ENCODE measurements at regions not wholly inside any gene's neighbourhood (a gene's known extent, or its start where the extent isn't known, plus 50 kb on each side); places are given as distances from the start of the nearest gene placed in this dataset.

- H3K27ac ChIP-seq (ENCODE audit: low read depth, low read length), result no peak overlapping the region
- H3K18ac ChIP-seq (ENCODE audit: low read length), result no peak overlapping the region
- peak overlapping the region; percentile 44 for H2AK5ac ChIP-seq (ENCODE audit: low read length)
- H3K4me1 ChIP-seq (ENCODE audit: control insufficient read depth in 1 of 2, insufficient read depth in 2 of 2, low read length in 2 of 2), result peaks cover 13 to 14% of the 10 kb centered on the region in 2 experiments
- H3K4me3 ChIP-seq (ENCODE audit: low read depth, low read length), result no peak overlapping the region
- no CpG with 5 or more reads among the region's 17 CpGs for WGBS (ENCODE audit: extremely low coverage, insufficient coverage, insufficient read length)
- H2BK12ac ChIP-seq (ENCODE audit: low read length), result peak overlapping the region; percentile 37
- no peak overlapping the region for H2AFZ ChIP-seq (ENCODE audit: insufficient read depth, low read length, poor library complexity)
- H4K12ac ChIP-seq (ENCODE audit: low read depth, low read length), result no peak overlapping the region
- no peak overlapping the region for H2BK5ac ChIP-seq (ENCODE audit: low read depth, low read length, poor library complexity)
- no peak overlapping the region for H4K8ac ChIP-seq (ENCODE audit: low read depth, low read length)
- H3K14ac ChIP-seq (ENCODE audit: low read length), result no peak overlapping the region
- H3K9ac ChIP-seq (ENCODE audit: low read length), result no peak overlapping the region
- H3K79me1 ChIP-seq (ENCODE audit: low read length), result peaks cover 6% of the 10 kb centered on the region
- H3K79me2 ChIP-seq (ENCODE audit: control insufficient read depth, insufficient read depth, low read length, poor library complexity), result peaks cover 2% of the 10 kb centered on the region
- no peak overlapping the region for H2BK120ac ChIP-seq (ENCODE audit: insufficient read depth, low read length, poor library complexity)
- no peak overlapping the region for H3K4ac ChIP-seq (ENCODE audit: low read depth, low read length)
- no peak overlapping the region for H3K23ac ChIP-seq (ENCODE audit: low read length)
- peaks cover 5% of the 10 kb centered on the region for H3K9me3 ChIP-seq (ENCODE audit: insufficient read depth, low read depth, low read length)
- H3K36me3 ChIP-seq (ENCODE audit: control insufficient read depth in 1 of 2, insufficient read depth in 2 of 2, low read length in 2 of 2), result no peaks in the 10 kb centered on the region
- H4K91ac ChIP-seq (ENCODE audit: low read depth, low read length), result peak overlapping the region; percentile 26
- no peaks in the 10 kb centered on the region for H3K27me3 ChIP-seq (ENCODE audit: insufficient read depth, low read length)
- no peak for DNase-seq
- no peak overlapping the region for H3K4me2 ChIP-seq (ENCODE audit: low read length)
Measured at GRCh38 chr16:85392756-85393673, 220.1 kb upstream of the GSE1 start.

- Histone ChIP-seq H4K12ac (ENCODE audit: low read depth, low read length) (no peak overlapping the region), H3K4me1 (ENCODE audit: control insufficient read depth in 1 of 2, insufficient read depth in 2 of 2, low read length in 2 of 2) (peaks cover 14% of the 10 kb centered on the region in 2 experiments), H3K4ac (ENCODE audit: low read depth, low read length) (no peak overlapping the region), H4K8ac (ENCODE audit: low read depth, low read length) (no peak overlapping the region), H3K79me2 (ENCODE audit: control insufficient read depth, insufficient read depth, low read length, poor library complexity) (peaks cover 2% of the 10 kb centered on the region), H3K23ac (ENCODE audit: low read length) (no peak overlapping the region), H3K14ac (ENCODE audit: low read length) (no peak overlapping the region), H3K9ac (ENCODE audit: low read length) (no peak overlapping the region), H3K4me3 (ENCODE audit: low read depth, low read length) (no peak overlapping the region), H3K9me3 (ENCODE audit: insufficient read depth, low read depth, low read length) (peaks cover 5% of the 10 kb centered on the region), H3K4me2 (ENCODE audit: low read length) (no peak overlapping the region), H2BK120ac (ENCODE audit: insufficient read depth, low read length, poor library complexity) (no peak overlapping the region), H2AFZ (ENCODE audit: insufficient read depth, low read length, poor library complexity) (no peak overlapping the region), H3K27ac (ENCODE audit: low read depth, low read length) (no peak overlapping the region), H3K27me3 (ENCODE audit: insufficient read depth, low read length) (no peaks in the 10 kb centered on the region), H2BK5ac (ENCODE audit: low read depth, low read length, poor library complexity) (no peak overlapping the region), H2AK5ac (ENCODE audit: low read length) (peak overlapping the region; percentile 37), H3K79me1 (ENCODE audit: low read length) (peaks cover 6% of the 10 kb centered on the region), H3K36me3 (ENCODE audit: control insufficient read depth in 1 of 2, insufficient read depth in 2 of 2, low read length in 2 of 2) (no peaks in the 10 kb centered on the region), H2BK12ac (ENCODE audit: low read length) (peak overlapping the region; percentile 34), H3K18ac (ENCODE audit: low read length) (no peak overlapping the region), H4K91ac (ENCODE audit: low read depth, low read length) (peak overlapping the region; percentile 65)
- no CpG with 5 or more reads among the region's 34 CpGs for WGBS (ENCODE audit: extremely low coverage, insufficient coverage, insufficient read length)
- peak; percentile 30 to 63 for DNase-seq
Measured at GRCh38 chr16:85393674-85394451, 219.3 kb upstream of the GSE1 start.

GRCh38 chr16:85394456-85395206 is 218.5 kb upstream of the GSE1 start:
- no peak overlapping the region for H3K23ac ChIP-seq (ENCODE audit: low read length)

More at GRCh38 chr16:85394456-85395206, 218.5 kb upstream of the GSE1 start:
- Histone ChIP-seq H2BK12ac (ENCODE audit: low read length) (no peak overlapping the region), H3K4me3 (ENCODE audit: low read depth, low read length) (no peak overlapping the region), H4K91ac (ENCODE audit: low read depth, low read length) (no peak overlapping the region), H3K27ac (ENCODE audit: low read depth, low read length) (no peak overlapping the region), H3K4ac (ENCODE audit: low read depth, low read length) (no peak overlapping the region), H3K27me3 (ENCODE audit: insufficient read depth, low read length) (no peaks in the 10 kb centered on the region), H3K4me2 (ENCODE audit: low read length) (no peak overlapping the region), H3K18ac (ENCODE audit: low read length) (no peak overlapping the region), H2BK120ac (ENCODE audit: insufficient read depth, low read length, poor library complexity) (no peak overlapping the region), H4K12ac (ENCODE audit: low read depth, low read length) (no peak overlapping the region), H3K79me2 (ENCODE audit: control insufficient read depth, insufficient read depth, low read length, poor library complexity) (peaks cover 2% of the 10 kb centered on the region), H3K4me1 (ENCODE audit: control insufficient read depth in 1 of 2, insufficient read depth in 2 of 2, low read length in 2 of 2) (peaks cover 14% of the 10 kb centered on the region in 2 experiments), H3K9ac (ENCODE audit: low read length) (no peak overlapping the region), H2AK5ac (ENCODE audit: low read length) (no peak overlapping the region), H3K14ac (ENCODE audit: low read length) (no peak overlapping the region), H3K9me3 (ENCODE audit: insufficient read depth, low read depth, low read length) (peaks cover 5% of the 10 kb centered on the region), H2AFZ (ENCODE audit: insufficient read depth, low read length, poor library complexity) (no peak overlapping the region), H4K8ac (ENCODE audit: low read depth, low read length) (no peak overlapping the region), H3K36me3 (ENCODE audit: control insufficient read depth in 1 of 2, insufficient read depth in 2 of 2, low read length in 2 of 2) (no peaks in the 10 kb centered on the region), H2BK5ac (ENCODE audit: low read depth, low read length, poor library complexity) (no peak overlapping the region), H3K79me1 (ENCODE audit: low read length) (peaks cover 6% of the 10 kb centered on the region)
- no CpG with 5 or more reads among the region's 21 CpGs for WGBS (ENCODE audit: extremely low coverage, insufficient coverage, insufficient read length)
- no peak for DNase-seq

Measured in trophoblast cell (in vitro differentiated cells and primary cell).